ENCODE measurements at regions not wholly inside any gene's neighbourhood (a gene's known extent, or its start where the extent isn't known, plus 50 kb on each side); places are given as distances from the start of the nearest gene placed in this dataset.

GRCh38 chr9:71514344-71514975 is 253.9 kb downstream of the CEMIP2 start (continued):
- no peak for TF ChIP-seq ATF2 (IDR thresholded peaks at IDR 0.05; ENCODE audit: low read length)
